CD4-positive, alpha-beta memory T cell (primary cell): ENCODE measurements at regions not wholly inside any gene's neighbourhood (a gene's known extent, or its start where the extent isn't known, plus 50 kb on each side); places are given as distances from the start of the nearest gene placed in this dataset.
"Not testable (repeated sequence)": the region's sequence is repeated elsewhere in the genome, so short reads cannot be mapped to it uniquely, and the experiment has no call there.

ENCODE experiments used
- CTCF ChIA-PET: fragments of 350-600 bp; sonication (Branson Sonifier 250); formaldehyde crosslinking; loops from one replicate; lab custom pipeline; 2021; ENCODE audit warnings: inconsistent platforms; ENCODE audit not compliant: partially characterized antibody; lab: Charles Lee
- POLR2A ChIA-PET: fragments of 350-600 bp; sonication (Branson Sonifier 250); formaldehyde crosslinking; loops from one replicate; lab custom pipeline; 2021; ENCODE audit not compliant: partially characterized antibody; lab: Charles Lee
- DNase-seq, 5 donors: peaks; one replicate each; pipeline versions ENCODE4 v3.0.0 to v3.0.0-alpha.2; 2020 to 2022; ENCODE audit warnings: mixed read lengths in 1 of 5
- H3K27ac ChIP-seq: one replicate; pipeline ENCODE4 v1.7.0; 2013; ENCODE audit warnings: low read depth, low read length
- H3K27me3 ChIP-seq: 2 replicates; pipeline ENCODE4 v1.7.0; 2013; ENCODE audit warnings: mild to moderate bottlenecking, low read length, moderate library complexity; ENCODE audit not compliant: insufficient read depth
- H3K36me3 ChIP-seq: 2 replicates; pipeline ENCODE4 v1.7.0; 2013; ENCODE audit warnings: mild to moderate bottlenecking, low read length, moderate library complexity; ENCODE audit not compliant: insufficient read depth
- H3K4me1 ChIP-seq: 2 replicates; pipeline ENCODE4 v1.7.0; 2013; ENCODE audit warnings: mild to moderate bottlenecking, low read length, moderate library complexity; ENCODE audit not compliant: insufficient read depth
- H3K4me3 ChIP-seq, 2 donors: one replicate each; pipeline ENCODE4 v1.7.0; 2013; ENCODE audit warnings: low read length in 2 of 2, mild to moderate bottlenecking in 1 of 2
- H3K9me3 ChIP-seq, 2 donors: one replicate each; pipeline ENCODE4 v1.7.0; 2013; ENCODE audit warnings: low read length in 2 of 2, control low read depth in 1 of 2; ENCODE audit not compliant: control insufficient read depth in 1 of 2
- H3K27ac Mint-ChIP-seq, 7 donors: one replicate each; pipeline ENCODE4 v1.8.0; 2020 to 2021; ENCODE audit warnings: mixed read lengths in 7 of 7, mild to moderate bottlenecking in 6 of 7, inconsistent platforms in 3 of 7, moderate library complexity in 3 of 7
- H3K27me3 Mint-ChIP-seq, 2 donors: one replicate each; pipeline ENCODE4 v1.8.0; 2020 to 2021; ENCODE audit warnings: mixed read lengths in 2 of 2
- H3K36me3 Mint-ChIP-seq, 2 donors: one replicate each; pipeline ENCODE4 v1.8.0; 2020 to 2021; ENCODE audit warnings: mixed read lengths in 2 of 2, inconsistent platforms in 1 of 2, mild to moderate bottlenecking in 1 of 2
- H3K4me1 Mint-ChIP-seq, 4 donors: one replicate each; pipeline ENCODE4 v1.8.0; 2020 to 2021; ENCODE audit warnings: mixed read lengths in 4 of 4, mild to moderate bottlenecking in 1 of 4
- H3K4me3 Mint-ChIP-seq, 8 donors: one replicate each; pipeline ENCODE4 v1.8.0; 2020 to 2021; ENCODE audit warnings: mixed read lengths in 8 of 8, mild to moderate bottlenecking in 7 of 8, moderate library complexity in 6 of 8, inconsistent platforms in 3 of 8
- H3K9me3 Mint-ChIP-seq, 8 donors: one replicate each; pipeline ENCODE4 v1.8.0; 2020 to 2021; ENCODE audit warnings: mixed read lengths in 8 of 8, mild to moderate bottlenecking in 5 of 8, inconsistent platforms in 3 of 8, moderate library complexity in 1 of 8
- intact Hi-C: fragments of 100-400 bp; cut with micrococcal nuclease; formaldehyde crosslinking; loops from one replicate; pipeline ENCODE4 v1.15.1; 2023

DNA sequence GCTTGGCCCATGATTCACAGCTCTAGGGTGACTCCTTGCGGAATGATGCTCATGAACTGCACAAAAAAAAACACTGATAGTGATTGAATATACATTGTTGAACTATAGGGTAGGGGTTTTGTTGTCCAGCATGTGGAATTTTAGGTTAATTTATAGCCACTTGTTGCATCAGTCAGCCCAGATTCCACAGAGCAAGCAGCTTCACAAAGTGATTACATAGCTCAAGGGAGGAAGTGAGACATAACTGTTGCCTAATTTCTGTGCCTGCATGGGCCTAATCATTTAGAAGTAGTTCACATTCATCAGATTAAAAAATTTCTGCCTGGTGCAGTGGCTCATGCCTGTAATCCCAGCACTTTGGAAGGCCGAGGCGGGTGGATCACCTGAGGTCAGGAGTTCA is 142.2 kb upstream of the ZNF722 start:
- H3K4me3 ChIP-seq, H3K27me3 Mint-ChIP-seq, CTCF ChIA-PET, H3K9me3 ChIP-seq, H3K27me3 ChIP-seq, H3K36me3 Mint-ChIP-seq, POLR2A ChIA-PET, H3K36me3 ChIP-seq, intact Hi-C loops, H3K27ac ChIP-seq, DNase-seq, H3K4me1 Mint-ChIP-seq, H3K27ac Mint-ChIP-seq, H3K4me1 ChIP-seq, H3K4me3 Mint-ChIP-seq: not testable (repeated sequence)
- peaks cover 0 to 50% (median 43%) of the 10 kb centered on the region in 8 donors for H3K9me3 Mint-ChIP-seq

- Mint-ChIP-seq H3K27me3 (no peaks in the 10 kb centered on the region), H3K9me3 (peaks cover 2 to 65% (median 38%) of the 10 kb centered on the region in 8 donors), H3K4me3 (no peak overlapping the region), H3K4me1 (no peaks in the 10 kb centered on the region), H3K36me3 (peaks cover under 1% of the 10 kb centered on the region in 2 donors), H3K27ac (no peak overlapping the region)
- Histone ChIP-seq H3K36me3 (no peaks in the 10 kb centered on the region), H3K27ac (no peak overlapping the region), H3K4me1 (no peaks in the 10 kb centered on the region), H3K9me3 (peaks cover 0 to 9% of the 10 kb centered on the region in 2 donors), H3K27me3 (no peaks in the 10 kb centered on the region), H3K4me3 (no peak overlapping the region)
- DNase-seq: no peak
- CTCF ChIA-PET: no interaction called here
- intact Hi-C loops: no loop called here
- POLR2A ChIA-PET: no interaction called here
Measured at GRCh38 chr7:63867127-63867526, 131.5 kb upstream of the ZNF722 start.

DNA sequence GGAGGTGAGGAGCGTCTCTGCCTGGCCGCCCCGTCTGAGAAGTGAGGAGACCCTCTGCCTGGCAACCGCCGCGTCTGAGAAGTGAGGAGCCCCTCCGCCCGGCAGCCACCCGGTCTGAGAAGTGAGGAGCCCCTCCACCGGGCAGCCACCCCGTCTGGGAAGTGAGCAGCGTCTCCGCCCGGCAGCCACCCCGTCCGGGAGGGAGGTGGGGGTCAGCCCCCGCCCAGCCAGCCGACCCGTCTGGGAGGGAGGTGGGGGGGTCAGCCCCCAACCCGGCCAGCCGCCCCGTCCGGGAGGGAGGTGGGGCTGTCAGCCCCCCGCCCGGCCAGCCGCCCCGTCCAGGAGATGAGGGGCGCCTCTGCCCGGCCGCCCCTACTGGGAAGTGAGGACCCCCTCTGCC is 124.4 kb upstream of the ZNF722 start:
- H3K4me3 ChIP-seq, H3K27me3 Mint-ChIP-seq, H3K27ac ChIP-seq, H3K27me3 ChIP-seq, intact Hi-C loops, H3K4me1 ChIP-seq, H3K4me3 Mint-ChIP-seq, H3K27ac Mint-ChIP-seq, CTCF ChIA-PET, DNase-seq, POLR2A ChIA-PET, H3K36me3 ChIP-seq, H3K4me1 Mint-ChIP-seq: not testable (repeated sequence)
- H3K36me3 Mint-ChIP-seq: peaks cover 4 to 10% of the 10 kb centered on the region in 2 donors
- H3K9me3 ChIP-seq: peaks cover 0 to 20% of the 10 kb centered on the region in 2 donors
- H3K9me3 Mint-ChIP-seq: peaks cover 0 to 74% (median 58%) of the 10 kb centered on the region in 8 donors

GRCh38 chr7:63876707-63877322 is 121.8 kb upstream of the ZNF722 start:
- no peaks in the 10 kb centered on the region for H3K4me1 ChIP-seq
- peaks cover 0 to 34% of the 10 kb centered on the region in 2 donors for H3K9me3 ChIP-seq
- CTCF ChIA-PET: no interaction called here
- Mint-ChIP-seq H3K4me3 (no peak overlapping the region), H3K4me1 (no peaks in the 10 kb centered on the region), H3K9me3 (peaks cover 2 to 88% (median 70%) of the 10 kb centered on the region in 8 donors), H3K27me3 (no peaks in the 10 kb centered on the region), H3K27ac (no peak overlapping the region), H3K36me3 (peaks cover 10% of the 10 kb centered on the region in 2 donors)
- POLR2A ChIA-PET: no interaction called here
- no peaks in the 10 kb centered on the region for H3K27me3 ChIP-seq
- no peak overlapping the region for H3K4me3 ChIP-seq
- H3K27ac ChIP-seq: no peak overlapping the region
- DNase-seq: no peak
- intact Hi-C loops: no loop called here
- H3K36me3 ChIP-seq: no peaks in the 10 kb centered on the region

DNA sequence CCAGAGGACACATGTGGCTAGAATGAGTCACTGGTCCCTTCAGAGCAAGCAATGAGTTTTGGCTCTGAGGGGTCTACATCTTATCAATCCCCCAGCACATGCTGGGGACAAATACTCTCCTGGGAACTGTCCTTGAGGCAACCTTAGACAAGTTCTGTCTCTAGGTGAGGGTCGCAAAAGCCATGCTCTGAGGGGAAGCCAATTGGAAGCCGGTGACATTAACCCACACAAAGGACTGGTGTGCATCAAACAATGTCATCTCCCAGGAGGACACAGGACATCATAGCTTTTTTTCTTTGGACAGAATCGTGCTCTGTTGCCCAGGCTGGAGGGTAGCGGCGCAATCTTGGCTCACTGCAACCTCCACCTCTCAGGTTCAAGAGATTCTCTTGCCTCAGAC is 111.6 kb upstream of the ZNF722 start:
- no peak for DNase-seq
- H3K9me3 ChIP-seq: peaks cover 0 to 14% of the 10 kb centered on the region in 2 donors
- H3K27ac Mint-ChIP-seq: no peak overlapping the region
- H3K4me1 ChIP-seq: no peaks in the 10 kb centered on the region
- no peaks in the 10 kb centered on the region for H3K27me3 Mint-ChIP-seq
- H3K9me3 Mint-ChIP-seq: peaks cover 2 to 87% (median 55%) of the 10 kb centered on the region in 8 donors
- no peaks in the 10 kb centered on the region for H3K4me1 Mint-ChIP-seq
- H3K27ac ChIP-seq: no peak overlapping the region
- no peak overlapping the region for H3K4me3 ChIP-seq
- ChIA-PET CTCF (no interaction called here), POLR2A (no interaction called here)
- intact Hi-C loops: no loop called here
- H3K36me3 ChIP-seq: no peaks in the 10 kb centered on the region
- no peaks in the 10 kb centered on the region for H3K27me3 ChIP-seq
- H3K36me3 Mint-ChIP-seq: peaks cover 6% of the 10 kb centered on the region in 2 donors
- H3K4me3 Mint-ChIP-seq: no peak overlapping the region

GRCh38 chr7:63899691-63900393 is 98.8 kb upstream of the ZNF722 start:
- peak; percentile 72 to 88 (median 84) for DNase-seq
- Mint-ChIP-seq H3K27ac (peak overlapping the region; percentile 82 to 99 (median 98)), H3K4me1 (peaks cover 0 to 20% (median 6%) of the 10 kb centered on the region in 4 donors), H3K9me3 (peaks cover 0 to 37% (median 6%) of the 10 kb centered on the region in 8 donors), H3K36me3 (peaks cover 4 to 8% of the 10 kb centered on the region in 2 donors), H3K27me3 (no peaks in the 10 kb centered on the region), H3K4me3 (peak overlapping the region; percentile 93 to 99 (median 96))
- no peaks in the 10 kb centered on the region for H3K27me3 ChIP-seq
- no peaks in the 10 kb centered on the region for H3K36me3 ChIP-seq
- H3K27ac ChIP-seq: peak overlapping the region; percentile 68
- peak overlapping the region; percentile 41 to 61 for H3K4me3 ChIP-seq
- intact Hi-C loops: loop anchor here (1.0 to 5.0 kb wide), 3 partner anchors 26 to 1137 kb away; no protein-coding TSS in a partner anchor
- H3K9me3 ChIP-seq: no peaks in the 10 kb centered on the region
- POLR2A ChIA-PET: interaction anchor here (1.3 to 4.2 kb wide), 5 partner anchors 23 to 895 kb away, joined by 5 to 60 read pairs (median 6); partner anchors contain the start of genes ZNF138 and ZNF680
- CTCF ChIA-PET: interaction anchor here (1.0 to 1.7 kb wide), 3 partner anchors 26 to 766 kb away, joined by 3 to 9 read pairs (median 4); partner anchors contain the start of gene ZNF107
- no peaks in the 10 kb centered on the region for H3K4me1 ChIP-seq
